Astrocyte (in vitro differentiated cells and primary cell): ENCODE measurements at regions not wholly inside any gene's neighbourhood (a gene's known extent, or its start where the extent isn't known, plus 50 kb on each side); places are given as distances from the start of the nearest gene placed in this dataset.

Experiments
- CTCF ChIP-seq: IDR thresholded peaks from 2 replicates; pipeline ENCODE4 v1.5.1; 2011; ENCODE audit warnings: low read depth, mild to moderate bottlenecking, inconsistent platforms, low read length, moderate library complexity; ENCODE audit not compliant: insufficient read depth
- EZH2 ChIP-seq: IDR thresholded peaks from 2 replicates; pipeline ENCODE4 v1.6.1; 2012; ENCODE audit warnings: mild to moderate bottlenecking, low read length, inconsistent platforms; ENCODE audit not compliant: insufficient read depth

GRCh38 chr2:126988482-126988881 lies 89.8 kb downstream of the TEX51 start:
- TF ChIP-seq CTCF: no peak
- TF ChIP-seq EZH2: no peak
